ENCODE measurements at regions not wholly inside any gene's neighbourhood (a gene's known extent, or its start where the extent isn't known, plus 50 kb on each side); places are given as distances from the start of the nearest gene placed in this dataset.

GRCh38 chr4:117893207-117893606, 141.1 kb upstream of the NDST3 start:
- no peak for TF ChIP-seq CTCF (IDR thresholded peaks at IDR 0.05; ENCODE audit: insufficient read depth, low read depth, low read length)
- POLR2A ChIA-PET: no interaction called here
- CTCF ChIA-PET: no interaction called here
- H3K27me3 ChIP-seq (ENCODE audit: control insufficient read depth, insufficient read depth, low read length): no peaks in the 10 kb centered on the region
- H3K36me3 ChIP-seq (ENCODE audit: control insufficient read depth, insufficient read depth, low read length): no peaks in the 10 kb centered on the region
- no peak overlapping the region for H3K4me3 ChIP-seq (ENCODE audit: low read depth, low read length)
- no peak for DNase-seq (ENCODE audit: low read depth)

DNA sequence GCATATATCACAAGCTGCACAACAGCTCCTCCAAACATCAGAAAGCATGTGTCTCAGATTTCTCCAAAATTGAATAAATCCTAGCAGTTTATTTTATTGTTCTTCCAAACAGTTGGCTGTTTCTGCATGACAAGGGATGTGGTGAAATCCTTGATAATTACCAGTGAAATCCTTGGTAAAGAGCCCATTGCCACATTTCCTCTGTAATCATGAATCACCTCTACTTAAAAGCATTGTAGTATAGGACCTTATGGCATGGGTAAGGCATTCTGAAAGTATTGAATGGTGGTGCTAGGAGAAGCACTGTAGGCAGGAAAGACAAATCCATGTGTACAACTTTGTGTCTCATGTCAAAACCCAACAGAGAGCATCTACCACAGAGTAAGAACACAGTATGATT, 135.8 kb upstream of the NDST3 start:
- Histone ChIP-seq H3K27me3 (ENCODE audit: control insufficient read depth, insufficient read depth, low read length) (no peaks in the 10 kb centered on the region), H3K36me3 (ENCODE audit: control insufficient read depth, insufficient read depth, low read length) (no peaks in the 10 kb centered on the region), H3K4me3 (ENCODE audit: low read depth, low read length) (no peak overlapping the region)
- TF ChIP-seq CTCF (IDR thresholded peaks at IDR 0.05; ENCODE audit: insufficient read depth, low read depth, low read length): no peak
- ChIA-PET CTCF (no interaction called here), POLR2A (no interaction called here)
- DNase-seq (ENCODE audit: low read depth): no peak

- ChIA-PET CTCF (no interaction called here), POLR2A (no interaction called here)
- H3K4me3 ChIP-seq (ENCODE audit: low read depth, low read length): no peak overlapping the region
- no peaks in the 10 kb centered on the region for H3K36me3 ChIP-seq (ENCODE audit: control insufficient read depth, insufficient read depth, low read length)
- H3K27me3 ChIP-seq (ENCODE audit: control insufficient read depth, insufficient read depth, low read length): no peaks in the 10 kb centered on the region
- no peak for TF ChIP-seq CTCF (IDR thresholded peaks at IDR 0.05; ENCODE audit: insufficient read depth, low read depth, low read length)
- no peak for DNase-seq (ENCODE audit: low read depth)
These were observed 133.5 kb upstream of the NDST3 start for GRCh38 chr4:117900832-117901231.

DNA sequence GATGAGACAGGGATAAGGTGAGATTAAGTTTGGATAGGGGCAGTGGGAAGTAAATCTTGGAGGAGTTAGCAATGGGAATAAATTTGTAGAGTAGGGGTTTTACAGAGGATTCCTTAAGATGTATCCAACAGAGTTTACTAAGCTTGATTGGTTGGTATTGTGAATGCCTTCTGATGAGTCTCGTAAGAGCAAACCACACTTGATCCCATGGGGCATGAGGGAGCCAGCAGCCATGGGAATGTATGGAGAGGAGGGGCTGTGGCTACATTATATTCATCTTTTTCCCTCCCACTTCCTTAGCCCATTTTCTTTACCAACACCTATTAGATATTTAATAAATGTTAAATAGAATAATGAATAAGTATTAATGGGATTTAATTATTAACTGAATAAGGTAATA, 126.6 kb upstream of the NDST3 start:
- POLR2A ChIA-PET: no interaction called here
- CTCF ChIA-PET: no interaction called here
- no peaks in the 10 kb centered on the region for H3K36me3 ChIP-seq (ENCODE audit: control insufficient read depth, insufficient read depth, low read length)
- no peaks in the 10 kb centered on the region for H3K27me3 ChIP-seq (ENCODE audit: control insufficient read depth, insufficient read depth, low read length)
- no peak overlapping the region for H3K4me3 ChIP-seq (ENCODE audit: low read depth, low read length)
- no peak for DNase-seq (ENCODE audit: low read depth)
- no peak for TF ChIP-seq CTCF (IDR thresholded peaks at IDR 0.05; ENCODE audit: insufficient read depth, low read depth, low read length)

GRCh38 chr4:117908306-117909207, 125.7 kb upstream of the NDST3 start:
- no peak for TF ChIP-seq CTCF (IDR thresholded peaks at IDR 0.05; ENCODE audit: insufficient read depth, low read depth, low read length)
- Histone ChIP-seq H3K4me3 (ENCODE audit: low read depth, low read length) (no peak overlapping the region), H3K27me3 (ENCODE audit: control insufficient read depth, insufficient read depth, low read length) (no peaks in the 10 kb centered on the region), H3K36me3 (ENCODE audit: control insufficient read depth, insufficient read depth, low read length) (no peaks in the 10 kb centered on the region)
- ChIA-PET POLR2A (no interaction called here), CTCF (no interaction called here)
- DNase-seq (ENCODE audit: low read depth): no peak

All from BJ (cell line).